ENCODE measurements at regions not wholly inside any gene's neighbourhood (a gene's known extent, or its start where the extent isn't known, plus 50 kb on each side); places are given as distances from the start of the nearest gene placed in this dataset.

GRCh38 chr10:53222806-53223205 lies 450.2 kb upstream of the MBL2 start:
- TF ChIP-seq POLR2A (IDR thresholded peaks at IDR 0.05; ENCODE audit: low read depth, low read length), result no peak
- TF ChIP-seq POLR2AphosphoS5 (IDR thresholded peaks at IDR 0.05; ENCODE audit: low read depth, low read length), result no peak
- no peak for TF ChIP-seq TAF1 (IDR thresholded peaks at IDR 0.05; ENCODE audit: low read depth, low read length)
